Left kidney (tissue), 1 donor: ENCODE measurements at regions not wholly inside any gene's neighbourhood (a gene's known extent, or its start where the extent isn't known, plus 50 kb on each side); places are given as distances from the start of the nearest gene placed in this dataset.

Experiments
- DNase-seq: peaks from one replicate; pipeline ENCODE4 v3.0.0-alpha.2; 2013

DNA sequence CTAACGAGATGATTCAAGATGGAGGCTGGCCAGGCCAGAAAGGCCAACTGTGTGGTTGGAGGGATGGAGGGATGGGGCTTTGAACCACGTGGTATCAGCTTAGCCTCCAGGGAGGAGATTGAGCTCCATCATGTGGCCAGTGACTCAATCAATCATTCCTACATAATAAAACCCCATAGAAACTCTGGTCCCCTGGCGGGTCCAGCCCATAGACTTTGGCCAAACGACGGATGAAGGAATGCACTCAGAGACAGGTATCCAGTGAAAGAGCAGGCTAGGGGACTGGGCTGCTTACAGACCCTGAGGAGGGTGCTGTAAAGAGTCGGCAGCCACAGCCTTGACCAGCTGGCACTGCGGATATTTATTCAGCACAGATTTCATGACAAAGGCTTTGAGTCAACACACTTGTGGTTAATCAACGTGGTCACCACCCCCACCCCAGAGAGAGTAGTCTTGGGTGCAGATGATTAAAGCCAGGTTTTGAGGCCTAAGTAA is 308.7 kb upstream of the TNRC6C start:
- no peak for DNase-seq

DNA sequence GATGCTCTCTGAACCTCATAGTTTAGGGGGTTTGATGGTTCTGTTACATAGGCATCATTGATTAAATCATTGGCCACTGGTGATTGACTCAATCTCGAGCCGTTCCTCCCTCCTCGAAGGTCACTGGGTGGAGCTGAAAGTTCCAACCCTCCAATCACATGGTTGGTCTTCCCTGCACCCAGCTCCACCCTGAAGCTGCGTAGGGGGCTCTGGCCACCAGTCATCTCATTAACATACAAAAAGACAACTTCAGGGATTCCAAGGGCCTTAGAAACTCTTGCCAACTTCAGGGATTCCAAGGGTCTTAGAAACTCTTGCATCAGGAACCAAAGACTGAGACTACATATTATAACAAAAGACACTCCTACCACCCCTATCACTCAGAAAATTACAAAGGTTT is 306.5 kb upstream of the TNRC6C start:
- no peak for DNase-seq

DNA sequence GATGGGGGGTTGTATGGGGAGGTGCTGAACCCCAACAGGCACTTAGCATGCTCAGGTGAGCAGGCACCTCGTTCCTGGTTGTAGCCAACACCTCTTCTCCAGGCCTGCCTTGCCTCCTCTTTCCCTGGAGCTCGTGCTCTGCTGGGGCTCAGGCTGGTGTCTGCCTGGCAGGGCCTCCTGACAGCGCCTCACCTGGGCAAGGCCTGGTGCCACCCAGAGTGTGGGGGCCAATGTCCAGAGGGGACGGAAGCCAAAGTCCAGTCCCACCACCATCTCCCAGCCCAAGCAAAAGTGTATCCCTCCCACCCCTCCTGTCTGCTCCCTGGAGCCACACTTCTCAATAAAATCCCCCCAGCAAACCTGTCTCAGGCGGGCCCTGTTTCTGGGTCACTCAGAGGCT is 304.2 kb upstream of the TNRC6C start:
- no peak for DNase-seq

DNA sequence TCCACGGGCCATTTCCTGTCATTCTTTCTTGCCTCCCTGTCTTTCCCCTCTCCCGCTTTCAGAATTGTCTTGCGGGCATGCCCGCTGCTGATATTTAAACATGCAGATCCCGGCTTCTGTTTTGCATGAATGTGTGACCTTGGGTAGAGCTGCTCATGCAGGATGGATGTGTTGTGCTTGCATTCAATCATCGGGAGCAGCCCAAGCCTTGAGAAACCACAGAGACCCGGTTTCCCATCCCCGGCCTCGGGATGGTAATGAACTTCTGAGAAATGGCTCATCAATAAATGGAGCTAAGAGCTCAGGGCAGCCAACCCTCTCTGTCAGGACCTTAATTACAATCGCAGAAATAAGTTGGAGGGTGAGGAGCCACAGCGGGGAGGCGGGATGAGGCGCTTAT is 303.7 kb upstream of the TNRC6C start:
- no peak for DNase-seq

DNA sequence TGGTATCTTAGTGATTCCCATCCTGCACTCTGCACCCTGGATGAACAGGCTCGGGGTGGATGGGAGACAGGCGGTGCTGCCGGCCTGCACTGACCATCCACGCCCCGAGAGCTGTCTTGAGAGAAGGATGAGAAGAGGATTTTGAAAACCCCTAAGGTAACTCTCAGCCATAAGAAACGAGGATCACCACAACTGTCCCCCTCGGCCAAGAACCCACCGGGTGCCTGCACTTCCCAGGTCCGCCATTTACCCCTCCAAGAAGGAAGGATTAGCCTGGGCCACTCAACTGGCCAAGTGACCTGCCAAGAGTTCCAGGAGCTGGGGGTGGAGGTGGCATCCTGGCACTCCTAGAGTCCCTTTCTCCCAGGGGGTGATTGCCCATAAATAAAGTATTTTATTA is 302.4 kb upstream of the TNRC6C start:
- DNase-seq = no peak

DNA sequence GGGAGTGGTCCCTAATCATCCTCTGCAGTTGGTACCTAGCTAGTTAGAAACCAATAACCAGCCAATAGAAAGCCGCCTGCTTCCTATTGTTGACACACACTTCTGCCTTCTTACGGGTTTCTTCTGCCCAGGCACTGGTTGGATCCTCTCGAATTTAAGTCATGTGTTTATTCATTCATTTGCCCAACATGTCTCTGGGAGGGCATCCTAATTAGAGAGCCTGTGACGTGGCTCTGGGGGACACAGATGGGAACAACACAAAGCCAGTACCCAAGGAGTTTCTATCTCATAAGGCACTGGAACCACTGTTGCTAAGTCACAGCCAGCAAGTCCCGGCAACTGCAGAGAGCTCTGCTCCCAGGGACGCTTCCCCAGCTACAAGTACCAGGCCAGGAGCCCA is 300.7 kb upstream of the TNRC6C start:
- DNase-seq = no peak

DNA sequence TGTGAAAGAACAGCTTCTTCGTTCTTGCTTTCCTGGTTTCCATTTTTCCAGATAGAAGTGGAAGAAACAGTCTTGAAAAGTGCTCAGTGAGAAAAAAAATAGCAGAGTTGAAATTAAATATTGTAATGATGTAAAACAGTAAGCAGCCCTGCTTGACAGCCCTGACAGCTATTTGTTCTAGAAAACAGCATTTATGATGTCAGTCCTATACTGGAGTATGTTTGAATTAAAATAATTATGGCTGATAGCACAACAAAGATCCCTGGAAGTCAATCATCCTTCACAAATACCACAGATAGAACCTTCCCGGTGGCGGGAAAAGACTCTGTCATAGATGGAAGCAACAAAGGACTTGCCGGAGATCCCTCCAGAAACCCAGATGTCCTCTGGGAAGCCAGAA is 298.0 kb upstream of the TNRC6C start:
- DNase-seq = no peak

DNA sequence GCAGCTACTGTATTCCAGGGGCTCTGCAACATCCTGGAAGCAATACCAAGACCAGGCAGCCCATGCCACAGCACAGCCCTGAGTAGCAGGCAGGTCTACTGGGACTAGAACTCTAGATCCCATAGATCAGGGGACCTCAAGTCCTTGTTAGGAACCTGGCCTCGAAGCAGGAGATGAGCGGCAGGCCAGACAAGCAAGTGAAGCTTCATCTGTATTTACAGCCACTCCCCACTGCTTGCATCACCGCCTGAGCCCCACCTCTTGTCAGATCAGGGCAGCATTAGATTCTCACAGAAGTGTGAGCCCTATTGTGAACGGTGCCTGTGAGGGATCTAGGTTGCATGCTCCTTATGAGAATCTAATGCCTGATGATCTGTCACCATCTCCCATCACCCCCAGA is 295.7 kb upstream of the TNRC6C start:
- DNase-seq = no peak

DNA sequence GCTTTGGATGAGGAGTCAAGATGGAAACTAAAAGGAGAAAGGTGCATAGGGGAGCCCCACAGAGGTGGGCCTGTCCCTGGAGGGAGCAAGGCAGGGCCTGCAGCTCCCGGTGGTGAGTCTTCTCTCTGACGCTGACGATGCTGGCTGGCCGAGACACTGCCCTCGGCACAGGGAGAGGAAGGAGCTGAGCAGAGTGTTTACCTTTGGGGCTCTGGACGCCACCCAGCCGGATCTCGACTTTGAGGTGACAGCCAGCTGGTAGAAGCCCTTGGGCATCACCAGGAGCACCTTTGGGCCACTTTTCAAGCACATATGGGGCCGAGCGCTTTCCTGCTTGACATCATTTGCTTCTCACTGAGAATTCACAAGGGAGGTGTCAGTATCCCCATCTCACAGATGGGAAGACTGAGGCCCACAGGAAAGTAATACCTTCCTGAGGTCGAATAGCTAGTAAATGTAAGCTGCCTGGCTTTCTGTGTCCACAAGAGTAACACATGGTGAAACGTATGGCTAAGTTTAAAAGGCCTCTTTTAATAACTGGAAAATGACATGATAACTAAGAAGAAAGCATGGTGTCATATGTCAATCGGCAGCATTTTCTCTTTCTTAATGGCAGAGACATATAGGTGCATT is 294.3 kb upstream of the TNRC6C start:
- DNase-seq = no peak

DNA sequence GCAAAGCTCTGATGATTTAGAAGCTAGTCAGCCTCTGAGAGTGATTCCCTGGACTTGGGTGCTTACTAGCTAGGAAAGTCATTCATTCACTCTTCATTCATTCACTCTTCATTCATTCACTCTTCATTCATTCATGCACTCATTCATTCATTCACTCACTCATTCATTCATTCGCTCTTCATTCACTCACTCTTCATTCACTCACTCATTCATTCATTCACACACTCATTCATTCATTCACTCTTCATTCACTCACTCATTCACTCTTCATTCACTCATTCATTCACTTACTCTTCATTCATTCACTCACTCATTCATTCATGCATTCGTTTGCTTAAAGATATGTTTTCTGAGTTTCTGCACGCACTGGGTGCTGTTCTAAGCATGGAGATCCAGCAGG is 292.7 kb upstream of the TNRC6C start:
- no peak for DNase-seq

DNA sequence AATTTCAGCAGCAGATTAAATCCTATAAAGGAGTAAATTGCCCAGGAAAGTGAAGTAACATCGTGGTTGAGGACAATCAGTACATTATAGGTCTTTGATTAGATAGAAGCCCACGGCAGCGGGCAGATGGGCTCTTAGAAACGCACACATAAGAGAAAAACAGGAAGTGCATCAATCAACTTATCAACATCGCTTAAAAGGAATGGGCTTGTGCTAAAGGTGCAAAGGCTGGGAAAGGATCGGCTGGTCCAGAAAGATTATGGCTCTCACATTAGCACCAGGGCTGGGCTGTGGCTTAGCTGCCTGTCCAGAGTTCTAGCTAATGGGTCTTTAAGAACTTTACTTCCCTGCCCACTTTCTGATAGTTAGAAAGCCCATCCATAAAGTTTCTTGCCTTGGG is 292.0 kb upstream of the TNRC6C start:
- no peak for DNase-seq

DNA sequence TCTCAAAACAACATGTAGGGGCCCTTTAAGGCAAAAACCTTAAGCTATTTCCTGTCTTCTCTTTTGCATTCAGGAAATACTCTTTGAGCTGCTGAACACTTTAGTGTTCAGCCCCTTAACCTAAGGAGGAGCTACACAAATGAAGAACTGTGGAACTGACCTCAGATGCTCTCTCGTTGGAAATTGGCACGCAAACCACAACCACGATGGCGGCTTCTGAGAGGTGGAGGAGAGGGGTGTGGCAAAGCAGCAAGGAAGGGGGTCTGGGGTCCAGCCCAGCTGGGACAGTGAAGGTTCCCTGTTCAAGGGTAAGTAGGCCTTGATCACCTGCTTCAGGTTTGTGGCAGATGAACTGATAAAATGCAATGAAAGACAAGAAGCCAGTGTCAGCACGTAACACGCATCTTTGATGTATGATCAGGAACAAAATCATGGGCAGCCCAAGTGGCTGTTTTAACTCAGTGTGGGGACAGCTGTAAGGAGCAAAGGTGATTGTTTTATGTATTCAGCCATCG is 291.6 kb upstream of the TNRC6C start:
- DNase-seq = no peak

DNA sequence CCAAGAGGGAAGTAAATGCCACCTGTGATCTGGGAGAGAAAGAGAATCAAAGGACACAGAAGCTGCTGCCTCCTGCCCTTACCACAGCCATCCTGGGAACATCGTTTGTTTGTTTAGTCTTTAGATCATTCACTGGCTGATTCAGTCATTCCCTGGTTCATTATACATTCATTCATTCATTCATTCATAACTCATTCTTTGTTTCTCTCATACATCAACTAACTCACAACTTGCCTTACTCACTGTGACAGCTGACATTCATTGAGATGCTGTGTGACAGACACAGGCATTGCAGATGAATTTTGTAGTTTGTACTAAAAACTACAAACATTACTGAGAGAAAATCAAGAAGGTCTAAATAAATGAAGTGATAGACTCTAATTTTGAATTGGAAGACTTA is 291.0 kb upstream of the TNRC6C start:
- DNase-seq = no peak

DNA sequence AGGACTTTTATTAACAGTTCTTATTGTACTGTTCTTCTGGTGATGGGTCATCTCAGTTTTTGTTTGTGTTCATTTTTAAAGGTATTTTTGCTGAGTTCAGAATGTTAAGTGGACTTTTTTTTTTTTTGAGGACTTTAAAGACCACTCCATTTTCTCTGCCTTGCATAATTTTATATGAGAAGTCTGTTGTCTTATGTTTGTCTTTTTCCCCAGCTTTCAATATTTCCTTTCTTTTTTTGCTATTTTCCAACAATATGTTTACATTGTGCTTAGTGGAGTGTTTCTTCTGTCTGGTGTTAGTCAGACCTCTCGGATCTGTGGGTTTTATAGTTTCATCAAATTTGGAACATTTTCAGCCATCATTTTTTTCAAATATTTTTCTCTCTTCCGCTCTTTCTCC is 290.0 kb upstream of the TNRC6C start:
- no peak for DNase-seq

DNA sequence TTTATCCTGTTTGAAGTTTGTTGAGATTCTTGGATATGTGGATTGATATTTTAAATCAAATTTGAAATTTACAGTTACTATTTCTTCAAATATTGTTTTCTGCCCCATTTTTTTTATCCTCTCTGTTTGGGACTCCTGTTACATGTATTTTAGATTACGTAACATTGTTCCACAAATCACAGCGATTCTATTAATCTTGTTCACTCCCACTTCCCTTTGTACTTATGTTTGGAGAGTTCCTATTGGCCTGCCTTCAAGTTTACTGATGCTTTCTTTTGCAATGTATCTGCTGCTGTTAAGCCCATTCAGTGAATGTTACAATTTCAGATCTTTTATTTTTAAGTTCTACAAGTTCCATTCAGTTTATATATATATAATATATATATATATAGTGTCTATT is 288.3 kb upstream of the TNRC6C start:
- no peak for DNase-seq

DNA sequence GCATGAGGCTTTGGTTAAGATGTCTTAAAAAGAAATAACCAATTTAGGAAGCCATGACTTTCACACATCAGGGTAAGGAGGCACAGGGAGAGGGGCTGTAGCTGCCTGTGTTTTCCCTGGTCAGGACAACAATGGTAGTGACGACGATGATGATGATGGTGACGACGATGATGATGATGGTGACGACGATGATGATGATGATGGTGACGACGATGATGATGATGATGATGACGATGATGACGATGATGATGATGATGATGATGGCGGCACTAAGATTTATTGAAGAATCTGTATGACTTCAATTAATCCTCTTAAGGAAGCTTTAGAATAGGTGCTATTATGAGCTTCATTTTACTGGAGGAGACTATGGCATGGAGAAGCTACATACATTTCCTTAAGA is 284.1 kb upstream of the TNRC6C start:
- DNase-seq = no peak

DNA sequence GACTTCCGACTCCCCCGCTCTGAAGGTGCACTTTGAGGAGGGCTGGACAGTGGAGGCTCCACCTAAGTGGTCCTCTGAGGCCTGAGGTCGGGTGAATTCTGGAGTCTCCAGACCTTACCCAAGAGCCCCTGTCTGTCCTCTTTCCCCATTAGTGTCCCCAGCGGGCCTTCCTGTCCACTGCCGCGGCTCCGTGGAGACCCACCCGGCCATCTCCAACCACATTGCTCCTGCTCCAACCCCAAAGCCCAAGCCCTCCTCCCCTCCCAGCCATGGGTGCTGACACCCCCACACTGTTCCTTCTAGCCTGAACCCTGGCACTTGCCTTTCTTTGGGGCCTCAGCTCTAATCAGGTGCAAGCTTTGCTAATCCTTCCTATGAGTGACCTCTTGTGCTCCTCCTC is 283.1 kb upstream of the TNRC6C start:
- DNase-seq = no peak

DNA sequence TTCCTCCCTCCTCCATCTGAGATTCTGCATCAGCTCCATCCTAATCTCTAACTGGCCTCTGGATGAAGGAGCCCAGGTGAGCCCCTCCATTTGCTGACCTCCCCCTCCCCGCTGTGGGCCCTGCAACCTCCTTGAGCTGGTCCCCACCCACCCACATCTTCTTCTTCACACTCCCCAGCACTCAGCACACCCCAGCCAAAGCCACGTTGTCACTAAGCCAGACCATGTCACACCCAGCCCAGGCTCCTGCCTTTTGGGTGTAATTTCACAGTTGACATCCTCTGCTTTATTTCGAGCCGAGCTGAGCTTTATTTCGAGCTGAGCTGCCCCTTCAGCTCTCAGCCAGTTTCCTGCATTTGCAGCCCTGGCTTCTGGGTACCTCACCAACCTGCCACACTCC is 282.7 kb upstream of the TNRC6C start:
- DNase-seq = no peak

DNA sequence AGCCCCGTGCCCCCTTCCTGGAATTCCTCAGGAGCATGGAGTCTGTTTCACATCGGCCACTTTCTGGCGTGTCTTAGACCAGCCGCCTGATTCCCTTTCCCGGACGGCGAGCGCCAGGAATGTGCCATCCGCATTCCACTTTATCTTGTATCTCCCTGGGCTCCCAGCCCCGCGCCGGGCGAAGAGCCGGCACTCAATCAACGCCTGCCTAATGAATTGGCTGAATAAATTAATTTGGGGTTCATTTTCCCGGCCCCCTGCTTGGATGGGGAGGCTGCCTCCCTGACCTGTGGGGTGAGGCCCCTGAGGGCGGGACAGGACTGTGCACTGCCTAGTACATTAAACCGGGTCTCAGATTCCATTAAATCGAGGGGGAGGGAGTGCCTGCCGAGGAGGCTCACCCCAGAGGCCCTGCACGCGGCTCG is 282.3 kb upstream of the TNRC6C start:
- no peak for DNase-seq

DNA sequence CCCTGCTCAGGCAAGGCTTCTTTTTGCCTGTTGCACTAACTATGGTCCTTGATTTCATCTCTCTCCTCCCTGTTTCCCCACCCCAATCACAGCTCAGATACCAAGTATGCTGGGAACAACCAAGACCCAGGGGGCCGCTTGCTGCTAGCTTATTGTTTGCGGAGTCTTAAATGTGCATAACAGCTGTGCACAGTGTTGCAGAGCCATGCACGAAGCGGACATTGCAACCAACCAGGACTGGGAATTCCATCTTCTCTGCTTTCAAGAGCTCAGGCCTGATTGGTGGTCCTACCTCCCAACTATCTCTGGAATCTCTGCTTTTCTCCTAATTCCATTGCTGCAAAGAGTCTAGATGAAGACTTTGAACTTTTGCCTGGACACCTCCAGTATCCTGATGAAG is 281.3 kb upstream of the TNRC6C start:
- DNase-seq = no peak

DNA sequence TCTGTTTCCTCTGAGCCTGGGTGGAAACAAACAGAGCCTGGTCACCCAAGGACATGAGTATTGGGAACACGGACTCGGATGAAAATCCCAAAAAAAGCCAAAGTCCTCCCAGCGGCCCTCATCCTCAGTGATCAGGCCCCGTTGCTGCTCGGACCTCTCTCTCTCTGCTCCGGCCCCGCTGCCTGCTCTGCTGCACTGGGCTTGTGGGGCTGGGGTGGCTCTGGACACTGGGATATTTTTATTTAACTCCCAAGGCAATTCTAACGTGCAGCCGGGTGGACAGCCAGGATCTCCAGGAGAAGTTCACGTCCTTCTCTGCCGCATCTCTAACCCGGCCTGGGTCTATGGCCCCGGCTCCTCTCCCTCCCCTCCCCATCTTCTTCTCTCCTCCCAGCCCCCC is 280.9 kb upstream of the TNRC6C start:
- no peak for DNase-seq

DNA sequence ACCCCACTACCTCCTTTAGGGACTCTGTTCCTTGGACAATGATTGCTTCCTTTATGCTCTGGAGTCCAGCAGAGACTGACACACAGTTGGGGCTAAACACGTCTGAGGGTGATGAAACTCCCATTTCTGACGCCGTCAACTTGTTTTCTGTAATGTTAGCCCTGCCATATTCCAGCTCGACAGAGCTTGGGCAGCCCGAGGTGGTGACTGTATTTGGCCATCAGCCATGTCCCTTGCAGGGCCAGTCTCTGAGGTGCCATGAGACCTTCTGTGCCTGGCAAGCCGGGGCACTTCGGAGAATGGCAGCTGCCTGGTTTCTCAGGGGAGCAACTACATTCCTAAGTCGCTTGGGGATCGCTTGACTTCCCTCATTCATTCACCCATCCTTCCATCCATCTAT is 278.9 kb upstream of the TNRC6C start:
- no peak for DNase-seq

DNA sequence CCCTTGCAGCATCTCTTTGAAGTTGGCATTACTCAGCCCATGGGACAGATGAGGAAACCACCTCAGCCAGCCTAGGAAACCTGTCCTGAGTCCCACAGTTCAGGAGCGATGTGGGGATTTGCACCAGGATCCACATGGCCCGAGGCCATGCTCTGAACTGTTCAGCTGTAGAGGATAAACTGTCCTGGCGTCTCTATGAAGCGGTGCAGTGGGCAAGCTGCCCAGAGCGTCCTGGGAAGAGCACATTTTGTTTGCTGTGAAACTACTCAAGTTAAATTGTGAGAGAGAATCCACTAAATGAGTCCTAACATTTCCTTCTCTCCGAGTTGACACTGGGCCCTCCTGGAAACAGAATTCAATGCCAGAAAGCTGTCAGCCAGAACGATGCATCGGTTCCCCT is 276.6 kb upstream of the TNRC6C start:
- no peak for DNase-seq
